GM12874 (cell line): ENCODE measurements at regions not wholly inside any gene's neighbourhood (a gene's known extent, or its start where the extent isn't known, plus 50 kb on each side); places are given as distances from the start of the nearest gene placed in this dataset.
A peak's percentile ranks its signal among the peaks of the same experiment; 100 is the strongest.

Experiments
- CTCF ChIP-seq: IDR thresholded peaks from 2 replicates; pipeline ENCODE4 v1.5.1; 2011; ENCODE audit warnings: low read depth, mild to moderate bottlenecking, control low read depth, low read length, moderate library complexity; ENCODE audit not compliant: insufficient read depth

- no peak for TF ChIP-seq CTCF
Observed at GRCh38 chr5:135178476-135179155, 144.6 kb upstream of the PITX1 start.

- no peak for TF ChIP-seq CTCF
Observed at GRCh38 chr5:135177591-135177990, 143.6 kb upstream of the PITX1 start.

- TF ChIP-seq CTCF, result no peak
Observed at GRCh38 chr5:135176991-135177390, 143.0 kb upstream of the PITX1 start.

- peak; percentile 31; the same call in 1 of the 2 replicates for TF ChIP-seq CTCF
Observed at GRCh38 chr5:135174315-135175096, 140.5 kb upstream of the PITX1 start.

GRCh38 chr5:135173662-135174290, 139.7 kb upstream of the PITX1 start:
- no peak for TF ChIP-seq CTCF

- no peak for TF ChIP-seq CTCF
Observed at GRCh38 chr5:135172718-135173117, 138.7 kb upstream of the PITX1 start.

GRCh38 chr5:135171336-135171735, 137.3 kb upstream of the PITX1 start:
- TF ChIP-seq CTCF, result no peak
